ENCODE measurements at regions not wholly inside any gene's neighbourhood (a gene's known extent, or its start where the extent isn't known, plus 50 kb on each side); places are given as distances from the start of the nearest gene placed in this dataset.

DNA sequence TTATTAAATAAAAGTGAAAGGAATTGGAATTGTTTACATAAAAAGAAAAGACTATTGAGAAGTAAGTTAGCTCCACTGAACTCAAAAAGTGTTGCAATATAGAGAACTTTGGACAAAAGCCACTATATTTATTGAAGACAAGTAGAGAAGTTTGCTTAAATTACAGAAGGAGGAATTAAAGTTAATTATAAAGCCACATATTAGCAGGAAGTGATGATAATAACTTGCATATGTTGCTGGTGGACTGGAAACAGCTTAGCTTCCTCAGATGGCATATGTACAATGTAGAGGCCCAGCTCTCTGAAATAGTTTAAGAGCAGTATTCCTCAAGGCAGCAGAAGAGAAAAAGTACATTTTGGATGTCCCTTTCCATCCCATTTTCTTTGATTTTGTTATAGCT is 400.7 kb downstream of the GATA3 start:
- intact Hi-C loops (cut with DNase I): no loop called here
- no peak for DNase-seq

DNA sequence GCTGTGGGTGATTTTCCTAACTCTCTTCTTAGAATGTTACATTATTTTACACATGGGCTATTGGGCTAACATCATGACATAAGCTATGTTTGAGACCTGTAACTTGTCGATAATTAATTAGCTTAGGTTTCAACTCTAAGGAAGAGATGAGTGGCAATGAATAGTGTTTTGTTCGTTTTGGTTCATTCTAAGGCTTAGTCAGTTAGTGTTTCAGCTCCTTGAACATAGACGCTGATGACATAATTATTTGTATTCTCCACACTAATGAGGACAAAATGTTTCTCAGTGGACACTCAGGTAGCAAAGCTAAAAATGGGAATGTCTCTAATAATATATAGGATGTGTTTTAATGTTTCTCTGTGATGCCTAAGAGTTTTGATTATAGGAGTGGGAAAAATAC is 401.9 kb downstream of the GATA3 start:
- intact Hi-C loops (cut with DNase I): no loop called here
- no peak for DNase-seq

- no peak for DNase-seq
- intact Hi-C loops (cut with DNase I): no loop called here
Measured at GRCh38 chr10:8460626-8461025, 406.1 kb downstream of the GATA3 start.

GRCh38 chr10:8462565-8462964 is 408.1 kb downstream of the GATA3 start:
- intact Hi-C loops (cut with DNase I): no loop called here
- no peak for DNase-seq

DNA sequence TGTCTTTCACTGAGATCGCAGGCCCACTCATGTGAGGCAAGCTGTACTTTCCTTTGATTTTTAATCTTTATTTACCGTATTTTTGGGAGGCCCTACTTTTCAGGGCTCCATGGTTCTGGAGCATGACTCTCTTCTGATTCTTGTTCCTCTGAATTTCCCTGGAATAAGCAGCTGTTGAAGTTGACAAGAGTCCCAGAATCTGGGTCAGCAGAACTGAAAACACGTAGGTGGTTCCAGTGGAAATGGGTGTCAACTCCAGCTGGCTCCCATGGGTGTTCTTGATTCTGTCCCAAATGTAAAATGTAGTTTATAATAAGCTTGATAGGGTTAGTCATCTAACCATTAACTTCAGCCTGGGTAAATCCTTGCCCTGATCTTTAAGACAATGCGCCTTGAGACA is 409.4 kb downstream of the GATA3 start:
- peak in 3 of 10 donors; percentile 19 to 87 (median 27) for DNase-seq
- intact Hi-C loops (cut with DNase I): no loop called here

GRCh38 chr10:8468477-8468876 is 414.0 kb downstream of the GATA3 start:
- intact Hi-C loops (cut with DNase I): no loop called here
- no peak for DNase-seq

- intact Hi-C loops (cut with DNase I): no loop called here
- DNase-seq: no peak
Measured at GRCh38 chr10:8473205-8473604, 418.7 kb downstream of the GATA3 start.

- intact Hi-C loops (cut with DNase I): no loop called here
Measured at GRCh38 chr10:8477300-8477699, 422.8 kb downstream of the GATA3 start.

GRCh38 chr10:8481718-8482504 is 427.4 kb downstream of the GATA3 start:
- intact Hi-C loops (cut with DNase I): no loop called here
- no peak for DNase-seq

More at GRCh38 chr10:8477300-8477699, 422.8 kb downstream of the GATA3 start:
- no peak for DNase-seq

DNA sequence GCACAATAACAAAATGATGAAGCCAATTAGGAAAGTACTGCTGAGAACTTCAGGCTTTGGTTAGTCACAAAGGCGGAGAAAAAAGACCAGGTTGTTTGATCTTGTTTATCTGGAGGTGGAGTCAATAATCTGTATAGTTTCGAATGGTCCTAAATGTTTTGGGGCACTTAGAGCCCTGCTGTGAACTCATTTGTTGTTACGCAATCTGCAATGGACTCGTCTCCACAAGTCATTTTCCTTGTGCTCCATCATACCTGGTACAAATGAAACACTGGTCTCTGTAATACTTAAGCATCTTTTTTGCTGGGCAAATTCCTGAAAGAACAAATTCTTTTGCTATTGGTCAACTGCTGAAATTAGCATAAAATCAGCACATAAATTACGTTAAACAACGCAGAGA is 430.5 kb downstream of the GATA3 start:
- no peak for DNase-seq
- intact Hi-C loops (cut with DNase I): no loop called here

DNA sequence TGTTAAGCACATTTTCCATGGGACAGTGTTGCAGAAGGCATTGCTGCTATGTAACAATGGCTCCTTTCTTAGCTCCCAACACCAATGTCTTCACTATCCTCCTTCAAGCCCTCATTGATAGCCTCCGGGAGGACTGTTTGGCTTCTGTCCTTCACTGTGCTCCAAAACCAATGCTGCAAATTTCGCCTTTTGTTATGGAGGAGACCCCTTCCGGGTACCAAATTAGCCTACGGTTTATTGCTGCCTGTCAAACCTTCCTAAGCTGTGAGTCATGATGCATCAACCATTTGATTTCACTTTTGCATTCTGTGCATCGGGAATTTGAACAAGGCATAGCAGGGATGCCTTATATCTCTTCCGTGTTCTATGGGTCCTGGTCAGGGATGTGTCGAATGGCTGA is 432.9 kb downstream of the GATA3 start:
- no peak for DNase-seq
- intact Hi-C loops (cut with DNase I): no loop called here

DNA sequence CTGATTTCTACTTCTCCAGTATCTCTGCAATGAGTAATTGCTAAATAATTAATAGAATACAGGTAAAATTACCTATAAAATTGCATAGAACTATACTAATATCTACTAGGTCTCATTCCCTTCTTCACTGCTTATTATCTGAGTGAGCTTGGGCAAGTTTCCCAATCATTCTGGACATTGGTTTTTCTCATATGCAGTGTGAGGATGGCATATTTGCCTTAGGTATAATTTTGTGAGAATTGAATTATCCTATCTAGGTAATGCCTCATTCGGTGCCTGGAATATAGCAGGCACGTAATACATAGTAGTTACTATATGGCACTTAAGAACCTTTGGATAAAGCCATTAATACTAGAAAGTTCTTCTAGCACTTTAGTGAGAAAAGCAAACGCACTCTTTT is 434.7 kb downstream of the GATA3 start:
- intact Hi-C loops (cut with DNase I): no loop called here

DNA sequence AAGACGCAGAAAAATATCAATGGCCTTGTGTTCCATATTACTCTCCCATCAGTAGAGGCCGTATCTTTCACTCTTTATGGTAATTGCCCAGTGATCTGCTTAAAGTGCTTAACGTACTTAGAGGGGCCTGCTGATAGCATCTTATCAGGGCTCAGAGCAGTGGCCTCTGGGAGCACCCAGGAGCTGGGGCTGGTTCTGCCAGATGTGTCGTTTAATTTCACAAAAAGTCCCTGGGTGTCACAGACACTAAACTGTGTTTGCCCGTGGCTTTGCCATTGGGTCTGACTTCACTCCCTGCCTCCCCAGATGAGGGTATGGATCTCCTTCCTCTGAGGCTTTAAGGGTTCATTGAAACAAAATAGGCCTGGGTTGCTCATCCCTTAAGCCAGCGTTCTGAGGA is 435.3 kb downstream of the GATA3 start:
- intact Hi-C loops (cut with DNase I): no loop called here
- DNase-seq: no peak

More for the DNA sequence above, 434.7 kb downstream of the GATA3 start:
- DNase-seq: no peak

DNA sequence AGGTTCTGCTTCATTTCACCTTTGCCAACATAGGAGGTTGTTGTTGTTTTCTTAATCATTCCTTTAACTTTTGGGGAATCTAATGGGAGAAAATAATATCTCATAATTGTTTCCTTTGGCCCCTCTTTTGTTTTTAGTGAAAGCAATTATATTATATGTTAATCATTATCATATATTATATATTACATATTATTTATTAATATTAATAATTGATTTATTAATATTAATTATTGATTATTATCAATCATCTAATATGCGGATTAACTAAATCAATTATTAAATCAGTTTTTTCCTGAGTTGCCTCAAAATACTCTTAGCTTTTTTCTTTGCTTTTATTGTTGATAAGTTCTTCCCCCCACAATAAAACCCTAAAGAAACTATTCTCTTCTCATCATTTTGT is 443.8 kb downstream of the GATA3 start:
- intact Hi-C loops (cut with DNase I): no loop called here
- DNase-seq: no peak

GRCh38 chr10:8498881-8499280 is 444.4 kb downstream of the GATA3 start:
- intact Hi-C loops (cut with DNase I): no loop called here
- DNase-seq: no peak

GRCh38 chr10:8499312-8499711 is 444.8 kb downstream of the GATA3 start:
- no peak for DNase-seq
- intact Hi-C loops (cut with DNase I): no loop called here

DNA sequence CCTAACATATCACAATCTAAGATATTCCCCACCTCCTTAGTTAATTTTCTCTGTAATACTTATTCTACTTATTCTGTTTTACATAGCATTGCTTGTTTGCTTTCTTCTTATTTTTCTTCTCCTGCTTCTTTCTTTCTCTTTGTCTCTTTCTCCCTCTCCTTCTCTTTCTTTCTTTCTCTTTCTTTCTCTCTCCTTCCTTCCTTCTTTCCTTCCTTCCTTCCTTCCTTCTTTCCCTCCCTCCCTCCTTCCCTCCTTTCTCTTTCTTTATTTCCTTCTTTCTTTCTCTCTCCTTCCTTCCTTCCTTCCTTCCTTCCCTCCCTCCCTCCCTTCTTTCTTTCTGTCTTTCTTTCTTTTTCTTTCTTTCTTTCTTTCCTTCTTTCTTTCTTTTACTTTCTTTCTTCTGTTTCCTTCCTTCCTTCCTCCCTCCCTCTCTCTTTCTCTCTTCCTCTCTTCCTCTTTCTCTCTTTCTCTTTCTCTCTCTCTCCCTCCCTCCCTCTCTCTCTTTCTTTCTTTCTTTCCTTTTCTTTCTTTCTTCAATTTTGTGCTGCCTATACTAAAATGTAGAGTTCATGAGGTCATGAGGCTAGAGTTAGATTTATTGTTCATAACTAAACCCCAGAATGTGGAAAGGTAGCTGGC is 445.4 kb downstream of the GATA3 start:
- DNase-seq: no peak
- intact Hi-C loops (cut with DNase I): no loop called here

- DNase-seq: no peak
Measured at GRCh38 chr10:8502573-8502972, 448.1 kb downstream of the GATA3 start.

DNA sequence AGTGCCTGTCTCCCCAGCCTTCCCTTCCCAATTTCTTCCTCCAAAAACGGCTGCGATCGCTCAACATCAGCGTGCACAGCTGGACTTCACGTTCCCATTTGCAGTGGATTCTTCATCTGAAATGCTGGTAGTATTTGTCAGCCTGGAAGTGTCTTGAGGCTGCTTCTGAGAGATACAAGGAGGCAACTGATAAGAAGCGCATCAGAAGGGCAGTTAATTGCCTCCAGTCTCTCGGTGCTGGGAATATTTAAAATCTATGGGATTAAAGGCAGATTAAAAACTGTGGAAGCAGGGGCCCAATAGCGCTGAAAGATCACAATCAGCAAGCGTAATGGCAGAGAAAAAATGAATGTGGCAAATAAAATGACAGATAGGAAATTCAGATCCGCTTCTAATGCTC is 450.0 kb downstream of the GATA3 start:
- no peak for DNase-seq
- intact Hi-C loops (cut with DNase I): no loop called here

More at GRCh38 chr10:8502573-8502972, 448.1 kb downstream of the GATA3 start:
- intact Hi-C loops (cut with DNase I): no loop called here

DNA sequence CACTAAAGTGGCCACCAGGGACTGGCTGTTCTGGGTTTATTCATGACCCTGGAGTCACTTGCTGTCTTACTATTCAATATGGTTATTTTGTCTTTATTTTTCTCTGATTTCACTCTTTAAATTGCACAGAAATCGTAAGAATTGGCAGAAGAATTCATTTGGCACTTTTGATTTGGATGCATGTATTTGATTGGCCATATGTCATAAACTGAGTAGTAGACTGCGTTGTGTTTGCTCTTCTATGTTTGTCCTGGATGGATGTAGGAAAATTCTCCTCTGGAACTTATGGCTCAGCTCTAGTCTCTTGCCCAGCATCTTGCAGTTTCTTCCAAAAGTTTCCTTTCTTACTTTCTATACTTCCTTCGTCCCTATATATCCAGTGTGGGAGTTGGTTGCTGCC is 452.7 kb downstream of the GATA3 start:
- intact Hi-C loops (cut with DNase I): no loop called here
- DNase-seq: no peak

GRCh38 chr10:8508882-8509281 is 454.4 kb downstream of the GATA3 start:
- DNase-seq: no peak
- intact Hi-C loops (cut with DNase I): no loop called here

- no peak for DNase-seq
- intact Hi-C loops (cut with DNase I): no loop called here
Measured at GRCh38 chr10:8510471-8510870, 456.0 kb downstream of the GATA3 start.

All from posterior cingulate gyrus (tissue), 11 donors.